ENCODE measurements at regions not wholly inside any gene's neighbourhood (a gene's known extent, or its start where the extent isn't known, plus 50 kb on each side); places are given as distances from the start of the nearest gene placed in this dataset.

DNA sequence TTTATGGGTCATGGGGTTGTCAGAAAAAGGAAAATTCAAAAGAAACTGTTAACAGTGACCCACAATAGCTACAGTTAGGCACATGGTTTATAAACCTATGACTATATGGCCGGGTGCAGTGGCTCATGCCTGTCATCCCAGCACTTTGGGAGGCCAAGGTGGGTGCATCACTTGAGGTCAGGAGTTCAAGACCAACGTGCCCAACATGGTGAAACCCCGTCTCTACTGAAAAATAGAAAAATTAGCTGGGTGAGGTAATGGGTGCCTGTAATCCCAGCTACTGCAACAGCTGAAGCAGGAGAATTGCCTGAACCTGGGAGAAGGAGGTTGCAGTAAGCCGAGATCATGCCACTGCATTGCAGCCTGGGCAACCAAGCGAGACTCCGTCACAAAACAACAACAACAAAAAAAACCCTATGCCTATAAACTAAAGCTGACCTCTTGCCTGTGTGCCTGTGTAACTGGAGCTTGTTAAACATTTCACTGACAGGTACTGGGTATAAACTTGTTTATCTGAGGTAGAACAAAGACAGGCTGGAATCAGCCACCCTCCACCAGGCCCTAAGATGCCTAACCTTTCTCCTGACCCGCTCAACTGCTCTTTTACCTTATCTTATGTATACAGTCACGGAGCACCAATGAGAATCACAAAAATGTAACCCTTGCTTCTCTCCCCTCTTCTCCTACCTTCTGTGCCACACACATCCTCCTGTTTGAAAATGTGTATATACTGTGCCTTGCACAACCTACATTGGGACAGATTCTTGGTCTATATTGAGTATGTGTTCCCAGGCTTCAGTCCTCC lies 62.9 kb upstream of the ATF7IP2 start:
- Histone ChIP-seq H3K27me3 (ENCODE audit: insufficient read depth, low read depth, low read length) (no peaks in the 10 kb centered on the region), H3K9me2 (ENCODE audit: insufficient read depth, low read length) (no peaks in the 10 kb centered on the region), H2AFZ (ENCODE audit: low read depth, low read length) (no peak overlapping the region), H3K9me3 (ENCODE audit: low read length) (no peaks in the 10 kb centered on the region), H3K79me2 (replicated peaks; ENCODE audit: insufficient read depth, low read length) (no peaks in the 10 kb centered on the region), H3K36me3 (ENCODE audit: insufficient read depth, low read length) (no peaks in the 10 kb centered on the region), H4K20me1 (ENCODE audit: insufficient read depth) (no peaks in the 10 kb centered on the region), H3K27ac (ENCODE audit: low read length) (no peak overlapping the region), H3F3A (ENCODE audit: insufficient read depth, low read length, poor library complexity, severe bottlenecking) (no peaks in the 10 kb centered on the region), H3K4me2 (ENCODE audit: low read length) (no peak overlapping the region), H3K4me3 (ENCODE audit: low read length) (no peak overlapping the region), H3K9ac (ENCODE audit: low read length) (no peak overlapping the region)
- TF ChIP-seq POLR2AphosphoS5 (IDR thresholded peaks at IDR 0.05) (no peak), RAD21 (conservative IDR thresholded peaks at IDR 0.05) (no peak), EZH2 (IDR thresholded peaks at IDR 0.05; ENCODE audit: borderline replicate concordance, insufficient read depth, low read length, poor library complexity, severe bottlenecking) (no peak), SMC3 (conservative IDR thresholded peaks at IDR 0.05; ENCODE audit: poor library complexity) (no peak), MXI1 (conservative IDR thresholded peaks at IDR 0.05; ENCODE audit: poor library complexity, severe bottlenecking) (no peak), EP300 (conservative IDR thresholded peaks at IDR 0.05; ENCODE audit: poor library complexity, severe bottlenecking) (no peak), TAF1 (IDR thresholded peaks at IDR 0.05; ENCODE audit: low read depth) (no peak)
- TF ChIP-seq, protein P1, sequence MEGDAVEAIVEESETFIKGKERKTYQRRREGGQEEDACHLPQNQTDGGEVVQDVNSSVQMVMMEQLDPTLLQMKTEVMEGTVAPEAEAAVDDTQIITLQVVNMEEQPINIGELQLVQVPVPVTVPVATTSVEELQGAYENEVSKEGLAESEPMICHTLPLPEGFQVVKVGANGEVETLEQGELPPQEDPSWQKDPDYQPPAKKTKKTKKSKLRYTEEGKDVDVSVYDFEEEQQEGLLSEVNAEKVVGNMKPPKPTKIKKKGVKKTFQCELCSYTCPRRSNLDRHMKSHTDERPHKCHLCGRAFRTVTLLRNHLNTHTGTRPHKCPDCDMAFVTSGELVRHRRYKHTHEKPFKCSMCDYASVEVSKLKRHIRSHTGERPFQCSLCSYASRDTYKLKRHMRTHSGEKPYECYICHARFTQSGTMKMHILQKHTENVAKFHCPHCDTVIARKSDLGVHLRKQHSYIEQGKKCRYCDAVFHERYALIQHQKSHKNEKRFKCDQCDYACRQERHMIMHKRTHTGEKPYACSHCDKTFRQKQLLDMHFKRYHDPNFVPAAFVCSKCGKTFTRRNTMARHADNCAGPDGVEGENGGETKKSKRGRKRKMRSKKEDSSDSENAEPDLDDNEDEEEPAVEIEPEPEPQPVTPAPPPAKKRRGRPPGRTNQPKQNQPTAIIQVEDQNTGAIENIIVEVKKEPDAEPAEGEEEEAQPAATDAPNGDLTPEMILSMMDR (IDR thresholded peaks at IDR 0.05; ENCODE audit: poor library complexity, severe bottlenecking), result no peak
- TF ChIP-seq, protein P2, sequence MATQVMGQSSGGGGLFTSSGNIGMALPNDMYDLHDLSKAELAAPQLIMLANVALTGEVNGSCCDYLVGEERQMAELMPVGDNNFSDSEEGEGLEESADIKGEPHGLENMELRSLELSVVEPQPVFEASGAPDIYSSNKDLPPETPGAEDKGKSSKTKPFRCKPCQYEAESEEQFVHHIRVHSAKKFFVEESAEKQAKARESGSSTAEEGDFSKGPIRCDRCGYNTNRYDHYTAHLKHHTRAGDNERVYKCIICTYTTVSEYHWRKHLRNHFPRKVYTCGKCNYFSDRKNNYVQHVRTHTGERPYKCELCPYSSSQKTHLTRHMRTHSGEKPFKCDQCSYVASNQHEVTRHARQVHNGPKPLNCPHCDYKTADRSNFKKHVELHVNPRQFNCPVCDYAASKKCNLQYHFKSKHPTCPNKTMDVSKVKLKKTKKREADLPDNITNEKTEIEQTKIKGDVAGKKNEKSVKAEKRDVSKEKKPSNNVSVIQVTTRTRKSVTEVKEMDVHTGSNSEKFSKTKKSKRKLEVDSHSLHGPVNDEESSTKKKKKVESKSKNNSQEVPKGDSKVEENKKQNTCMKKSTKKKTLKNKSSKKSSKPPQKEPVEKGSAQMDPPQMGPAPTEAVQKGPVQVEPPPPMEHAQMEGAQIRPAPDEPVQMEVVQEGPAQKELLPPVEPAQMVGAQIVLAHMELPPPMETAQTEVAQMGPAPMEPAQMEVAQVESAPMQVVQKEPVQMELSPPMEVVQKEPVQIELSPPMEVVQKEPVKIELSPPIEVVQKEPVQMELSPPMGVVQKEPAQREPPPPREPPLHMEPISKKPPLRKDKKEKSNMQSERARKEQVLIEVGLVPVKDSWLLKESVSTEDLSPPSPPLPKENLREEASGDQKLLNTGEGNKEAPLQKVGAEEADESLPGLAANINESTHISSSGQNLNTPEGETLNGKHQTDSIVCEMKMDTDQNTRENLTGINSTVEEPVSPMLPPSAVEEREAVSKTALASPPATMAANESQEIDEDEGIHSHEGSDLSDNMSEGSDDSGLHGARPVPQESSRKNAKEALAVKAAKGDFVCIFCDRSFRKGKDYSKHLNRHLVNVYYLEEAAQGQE (IDR thresholded peaks at IDR 0.05; ENCODE audit: borderline replicate concordance), result no peak

DNA sequence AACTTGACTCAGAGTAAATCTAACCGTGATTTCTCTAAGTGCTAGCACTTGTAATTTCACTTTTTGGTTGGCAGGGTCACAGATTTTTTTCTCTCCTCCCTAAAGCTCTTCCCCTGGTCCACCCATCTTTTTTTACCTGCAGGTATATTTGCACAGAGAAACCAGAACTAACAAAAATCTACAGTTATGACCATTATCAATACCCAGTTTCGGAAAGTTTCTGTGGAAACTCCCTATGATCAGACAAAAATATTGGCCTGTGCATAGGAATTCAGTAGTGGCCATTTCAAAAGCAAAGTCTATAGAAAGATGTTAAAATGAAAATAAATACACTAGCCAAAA lies 62.4 kb upstream of the ATF7IP2 start:
- Histone ChIP-seq H3K4me2 (ENCODE audit: low read length) (no peak overlapping the region), H3K27ac (ENCODE audit: low read length) (no peak overlapping the region), H3F3A (ENCODE audit: insufficient read depth, low read length, poor library complexity, severe bottlenecking) (no peaks in the 10 kb centered on the region), H3K27me3 (ENCODE audit: insufficient read depth, low read depth, low read length) (no peaks in the 10 kb centered on the region), H4K20me1 (ENCODE audit: insufficient read depth) (no peaks in the 10 kb centered on the region), H3K36me3 (ENCODE audit: insufficient read depth, low read length) (no peaks in the 10 kb centered on the region), H3K9me3 (ENCODE audit: low read length) (no peaks in the 10 kb centered on the region), H3K79me2 (replicated peaks; ENCODE audit: insufficient read depth, low read length) (no peaks in the 10 kb centered on the region), H3K9ac (ENCODE audit: low read length) (no peak overlapping the region), H2AFZ (ENCODE audit: low read depth, low read length) (no peak overlapping the region), H3K4me3 (ENCODE audit: low read length) (no peak overlapping the region), H3K9me2 (ENCODE audit: insufficient read depth, low read length) (no peaks in the 10 kb centered on the region)
- TF ChIP-seq, protein P1 (IDR thresholded peaks at IDR 0.05; ENCODE audit: poor library complexity, severe bottlenecking), result no peak
- TF ChIP-seq MXI1 (conservative IDR thresholded peaks at IDR 0.05; ENCODE audit: poor library complexity, severe bottlenecking) (no peak), EP300 (conservative IDR thresholded peaks at IDR 0.05; ENCODE audit: poor library complexity, severe bottlenecking) (no peak), RAD21 (conservative IDR thresholded peaks at IDR 0.05) (no peak), EZH2 (IDR thresholded peaks at IDR 0.05; ENCODE audit: borderline replicate concordance, insufficient read depth, low read length, poor library complexity, severe bottlenecking) (no peak), POLR2AphosphoS5 (IDR thresholded peaks at IDR 0.05) (no peak), TAF1 (IDR thresholded peaks at IDR 0.05; ENCODE audit: low read depth) (no peak), SMC3 (conservative IDR thresholded peaks at IDR 0.05; ENCODE audit: poor library complexity) (no peak)
- TF ChIP-seq, protein P2 (IDR thresholded peaks at IDR 0.05; ENCODE audit: borderline replicate concordance), result no peak
